A673 (cell line): ENCODE measurements at regions not wholly inside any gene's neighbourhood (a gene's known extent, or its start where the extent isn't known, plus 50 kb on each side); places are given as distances from the start of the nearest gene placed in this dataset.

ENCODE experiments used
- CTCF ChIP-seq: fragments of 300-800, 200-600 bp; sonication (generic); conservative IDR thresholded peaks from 2 replicates; pipeline ENCODE4 v1.5.1; 2017; ENCODE audit warnings: low read depth, mild to moderate bottlenecking, antibody characterized with exemption, low read length, moderate library complexity, mixed read lengths
- EZH2 ChIP-seq: fragments of 200-600 bp; sonication (generic); IDR thresholded peaks from 2 replicates; pipeline ENCODE4 v1.6.1; 2017; ENCODE audit warnings: borderline replicate concordance, low read depth, mild to moderate bottlenecking, mixed read lengths, antibody characterized with exemption, low read length; ENCODE audit not compliant: poor library complexity, severe bottlenecking

GRCh38 chr9:81146684-81147337, 542.5 kb downstream of the TLE1 start:
- TF ChIP-seq CTCF (no peak), EZH2 (no peak)
